ENCODE measurements at regions not wholly inside any gene's neighbourhood (a gene's known extent, or its start where the extent isn't known, plus 50 kb on each side); places are given as distances from the start of the nearest gene placed in this dataset.

- no peak for TF ChIP-seq POLR2A (IDR thresholded peaks at IDR 0.05)
- no peak for TF ChIP-seq POLR2AphosphoS5 (IDR thresholded peaks at IDR 0.05)
Observed at GRCh38 chr4:62262676-62263075, 1062.5 kb downstream of the ADGRL3 start.
